ENCODE measurements at regions not wholly inside any gene's neighbourhood (a gene's known extent, or its start where the extent isn't known, plus 50 kb on each side); places are given as distances from the start of the nearest gene placed in this dataset.

DNA sequence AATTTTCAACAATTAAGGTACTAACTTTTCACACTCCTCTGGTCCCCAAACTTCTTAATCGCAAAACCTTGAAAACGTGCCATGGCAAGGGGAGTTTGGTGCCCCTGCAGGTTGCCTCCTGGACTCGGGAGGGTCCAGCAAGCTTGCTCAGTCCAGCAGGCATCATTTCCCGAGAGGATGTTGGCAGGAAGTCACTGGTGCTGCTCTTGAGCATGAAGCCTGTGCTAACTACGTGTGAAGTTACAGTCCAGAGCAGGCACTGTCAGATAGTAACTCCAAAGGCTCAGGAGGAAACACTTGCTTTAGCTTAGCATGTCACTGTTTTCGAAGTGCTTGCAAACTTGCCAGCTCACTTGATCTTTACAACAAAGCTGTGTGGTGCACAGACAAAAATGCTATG, 215.4 kb downstream of the MYCN start (continued):
- TF ChIP-seq POU6F1 (CRISPR knock-in tag; IDR thresholded peaks at IDR 0.05; ENCODE audit: borderline replicate concordance, low read depth) = no peak
- no peak for TF ChIP-seq PPARA (CRISPR knock-in tag; IDR thresholded peaks at IDR 0.05; ENCODE audit: borderline replicate concordance)

- TF ChIP-seq ISL1 (CRISPR knock-in tag; IDR thresholded peaks at IDR 0.05) (no peak), TOX (CRISPR knock-in tag; IDR thresholded peaks at IDR 0.05; ENCODE audit: borderline replicate concordance) (no peak), ESRRG (CRISPR knock-in tag; IDR thresholded peaks at IDR 0.05) (no peak)
Observed at GRCh38 chr2:16155366-16155765, 215.0 kb downstream of the MYCN start.

GRCh38 chr2:16154501-16155280, 214.3 kb downstream of the MYCN start:
- no peak for ATAC-seq
- TF ChIP-seq TSHZ2 (CRISPR knock-in tag; IDR thresholded peaks at IDR 0.05) (no peak), ZFP3 (CRISPR knock-in tag; IDR thresholded peaks at IDR 0.05) (no peak), GLIS3 (CRISPR knock-in tag; IDR thresholded peaks at IDR 0.05) (no peak), PPARA (CRISPR knock-in tag; IDR thresholded peaks at IDR 0.05; ENCODE audit: borderline replicate concordance) (no peak), ARNTL (CRISPR knock-in tag; IDR thresholded peaks at IDR 0.05; ENCODE audit: borderline replicate concordance, low read depth) (no peak), CSDC2 (CRISPR knock-in tag; IDR thresholded peaks at IDR 0.05) (no peak), ZNF8 (CRISPR knock-in tag; IDR thresholded peaks at IDR 0.05) (no peak), TOX (CRISPR knock-in tag; IDR thresholded peaks at IDR 0.05; ENCODE audit: borderline replicate concordance) (no peak), BACH2 (CRISPR knock-in tag; IDR thresholded peaks at IDR 0.05; ENCODE audit: borderline replicate concordance) (no peak), POU6F1 (CRISPR knock-in tag; IDR thresholded peaks at IDR 0.05; ENCODE audit: borderline replicate concordance, low read depth) (no peak), RARB (CRISPR knock-in tag; IDR thresholded peaks at IDR 0.05) (no peak), ESRRG (CRISPR knock-in tag; IDR thresholded peaks at IDR 0.05) (no peak), ZNF70 (CRISPR knock-in tag; IDR thresholded peaks at IDR 0.05) (no peak), SNAI2 (CRISPR knock-in tag; IDR thresholded peaks at IDR 0.05) (no peak), ISL1 (CRISPR knock-in tag; IDR thresholded peaks at IDR 0.05) (no peak), TCF4 (CRISPR knock-in tag; IDR thresholded peaks at IDR 0.05; ENCODE audit: borderline replicate concordance) (no peak), OSR1 (CRISPR knock-in tag; IDR thresholded peaks at IDR 0.05) (no peak)
- TF ChIP-seq, protein P1, sequence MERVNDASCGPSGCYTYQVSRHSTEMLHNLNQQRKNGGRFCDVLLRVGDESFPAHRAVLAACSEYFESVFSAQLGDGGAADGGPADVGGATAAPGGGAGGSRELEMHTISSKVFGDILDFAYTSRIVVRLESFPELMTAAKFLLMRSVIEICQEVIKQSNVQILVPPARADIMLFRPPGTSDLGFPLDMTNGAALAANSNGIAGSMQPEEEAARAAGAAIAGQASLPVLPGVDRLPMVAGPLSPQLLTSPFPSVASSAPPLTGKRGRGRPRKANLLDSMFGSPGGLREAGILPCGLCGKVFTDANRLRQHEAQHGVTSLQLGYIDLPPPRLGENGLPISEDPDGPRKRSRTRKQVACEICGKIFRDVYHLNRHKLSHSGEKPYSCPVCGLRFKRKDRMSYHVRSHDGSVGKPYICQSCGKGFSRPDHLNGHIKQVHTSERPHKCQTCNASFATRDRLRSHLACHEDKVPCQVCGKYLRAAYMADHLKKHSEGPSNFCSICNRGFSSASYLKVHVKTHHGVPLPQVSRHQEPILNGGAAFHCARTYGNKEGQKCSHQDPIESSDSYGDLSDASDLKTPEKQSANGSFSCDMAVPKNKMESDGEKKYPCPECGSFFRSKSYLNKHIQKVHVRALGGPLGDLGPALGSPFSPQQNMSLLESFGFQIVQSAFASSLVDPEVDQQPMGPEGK (CRISPR knock-in tag; IDR thresholded peaks at IDR 0.05; ENCODE audit: borderline replicate concordance) = no peak
- TF ChIP-seq, protein P2, sequence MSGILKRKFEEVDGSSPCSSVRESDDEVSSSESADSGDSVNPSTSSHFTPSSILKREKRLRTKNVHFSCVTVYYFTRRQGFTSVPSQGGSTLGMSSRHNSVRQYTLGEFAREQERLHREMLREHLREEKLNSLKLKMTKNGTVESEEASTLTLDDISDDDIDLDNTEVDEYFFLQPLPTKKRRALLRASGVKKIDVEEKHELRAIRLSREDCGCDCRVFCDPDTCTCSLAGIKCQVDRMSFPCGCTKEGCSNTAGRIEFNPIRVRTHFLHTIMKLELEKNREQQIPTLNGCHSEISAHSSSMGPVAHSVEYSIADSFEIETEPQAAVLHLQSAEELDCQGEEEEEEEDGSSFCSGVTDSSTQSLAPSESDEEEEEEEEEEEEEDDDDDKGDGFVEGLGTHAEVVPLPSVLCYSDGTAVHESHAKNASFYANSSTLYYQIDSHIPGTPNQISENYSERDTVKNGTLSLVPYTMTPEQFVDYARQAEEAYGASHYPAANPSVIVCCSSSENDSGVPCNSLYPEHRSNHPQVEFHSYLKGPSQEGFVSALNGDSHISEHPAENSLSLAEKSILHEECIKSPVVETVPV (CRISPR knock-in tag; IDR thresholded peaks at IDR 0.05) = no peak

More at GRCh38 chr2:16155366-16155765, 215.0 kb downstream of the MYCN start:
- no peak for ATAC-seq
